Activated CD8-positive, alpha-beta T cell treated with anti-CD3 and anti-CD28 coated beads for 36 hours (primary cell): ENCODE measurements at regions not wholly inside any gene's neighbourhood (a gene's known extent, or its start where the extent isn't known, plus 50 kb on each side); places are given as distances from the start of the nearest gene placed in this dataset.

Experiments
- ATAC-seq: fragments of 200-7000 bp; cut with Tn5 transposase; one replicate; pipeline ENCODE4 v1.10.0; 2021; ENCODE audit warnings: mild to moderate bottlenecking, moderate library complexity
- CTCF ChIA-PET: fragments of 350-600 bp; sonication (Branson Sonifier 250); formaldehyde crosslinking; loops from one replicate; lab custom pipeline; 2021; ENCODE audit warnings: antibody characterized with exemption; lab: Charles Lee
- POLR2A ChIA-PET: fragments of 350-600 bp; sonication (Branson Sonifier 250); formaldehyde crosslinking; loops from one replicate; lab custom pipeline; 2021; ENCODE audit warnings: antibody characterized with exemption; lab: Charles Lee
- DNase-seq: peaks from one replicate; pipeline ENCODE4 v3.0.0-alpha.2; 2020
- H3K27ac Mint-ChIP-seq: one replicate; pipeline ENCODE4 v1.8.0; 2021; ENCODE audit warnings: mild to moderate bottlenecking, mixed read lengths
- H3K27me3 Mint-ChIP-seq: one replicate; pipeline ENCODE4 v1.8.0; 2021; ENCODE audit warnings: mixed read lengths
- H3K36me3 Mint-ChIP-seq: one replicate; pipeline ENCODE4 v1.8.0; 2021; ENCODE audit warnings: low read depth, mixed read lengths
- H3K4me1 Mint-ChIP-seq: one replicate; pipeline ENCODE4 v1.8.0; 2021; ENCODE audit warnings: low read depth, mixed read lengths
- H3K4me3 Mint-ChIP-seq: one replicate; pipeline ENCODE4 v1.8.0; 2021; ENCODE audit warnings: mild to moderate bottlenecking, moderate library complexity, mixed read lengths
- H3K9me3 Mint-ChIP-seq: one replicate; pipeline ENCODE4 v1.8.0; 2021; ENCODE audit warnings: mixed read lengths
- CTCF ChIP-seq: fragments of 200-600 bp; IDR thresholded peaks from one replicate; pipeline ENCODE4 v1.8.0; 2022; ENCODE audit warnings: antibody characterized with exemption, mild to moderate bottlenecking
- intact Hi-C: fragments of 100-400 bp; cut with micrococcal nuclease; formaldehyde crosslinking; loops from one replicate; pipeline ENCODE4 v1.10.0; 2022

GRCh38 chr1:192873836-192874235, 65.0 kb downstream of the RGS2 start:
- no peaks in the 10 kb centered on the region for H3K4me1 Mint-ChIP-seq

DNA sequence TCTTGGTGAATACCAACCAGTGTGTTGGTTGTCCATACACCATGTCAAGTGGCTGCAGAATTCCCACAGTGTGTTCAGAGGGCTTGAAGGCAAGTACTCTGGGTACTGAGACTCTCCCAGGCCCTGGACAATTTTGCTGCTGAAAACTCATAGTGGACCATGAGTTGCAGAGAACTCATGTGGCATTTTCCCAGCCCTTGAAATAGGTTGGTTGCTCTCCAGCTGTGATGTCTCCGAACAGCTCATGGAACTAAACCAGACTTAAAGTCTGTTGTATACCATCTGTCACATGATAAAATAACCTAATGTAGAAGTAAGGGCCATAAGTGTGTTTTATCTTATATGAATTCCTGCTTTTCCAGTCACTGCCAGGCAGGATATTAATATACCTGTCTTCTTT, 67.8 kb downstream of the RGS2 start:
- no peak for TF ChIP-seq CTCF
- ATAC-seq (no peak), DNase-seq (no peak)
- ChIA-PET CTCF (no interaction called here), POLR2A (no interaction called here)
- Mint-ChIP-seq H3K36me3 (no peaks in the 10 kb centered on the region), H3K27ac (no peak overlapping the region), H3K4me3 (no peak overlapping the region), H3K9me3 (no peaks in the 10 kb centered on the region), H3K27me3 (peaks cover 3% of the 10 kb centered on the region), H3K4me1 (no peaks in the 10 kb centered on the region)
- intact Hi-C loops: no loop called here

More at GRCh38 chr1:192873836-192874235, 65.0 kb downstream of the RGS2 start:
- ChIA-PET POLR2A (no interaction called here), CTCF (no interaction called here)
- no peak for TF ChIP-seq CTCF
- no peak for ATAC-seq
- Mint-ChIP-seq H3K36me3 (no peaks in the 10 kb centered on the region), H3K27ac (no peak overlapping the region), H3K4me3 (no peak overlapping the region), H3K27me3 (peaks cover 3% of the 10 kb centered on the region), H3K9me3 (no peaks in the 10 kb centered on the region)
- no peak for DNase-seq
- intact Hi-C loops: no loop called here

GRCh38 chr1:192877283-192877886, 68.5 kb downstream of the RGS2 start:
- ChIA-PET CTCF (no interaction called here), POLR2A (no interaction called here)
- no peak for TF ChIP-seq CTCF
- ATAC-seq (no peak), DNase-seq (no peak)
- Mint-ChIP-seq H3K9me3 (no peaks in the 10 kb centered on the region), H3K4me3 (no peak overlapping the region), H3K27ac (no peak overlapping the region), H3K27me3 (peaks cover 3% of the 10 kb centered on the region), H3K36me3 (no peaks in the 10 kb centered on the region), H3K4me1 (no peaks in the 10 kb centered on the region)
- intact Hi-C loops: no loop called here

DNA sequence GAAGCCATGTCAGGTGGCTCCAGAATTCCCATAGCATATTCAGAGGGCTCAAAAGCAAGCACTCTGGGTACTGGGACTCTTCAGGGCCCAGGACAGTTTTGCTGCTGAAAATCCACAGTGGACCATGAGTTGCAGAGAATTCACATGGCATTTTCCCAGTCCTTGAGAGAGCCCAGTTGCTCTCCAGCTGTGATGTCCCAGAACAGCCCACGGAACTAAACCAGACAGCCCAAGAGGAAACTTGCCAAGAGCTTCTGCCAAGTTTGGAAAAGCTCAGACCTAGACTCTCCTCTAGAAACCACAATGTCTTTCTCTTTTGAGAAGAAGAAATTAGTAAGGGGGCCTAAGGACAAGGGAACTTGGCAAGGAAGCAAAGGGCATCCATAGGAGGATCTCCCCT, 69.4 kb downstream of the RGS2 start:
- intact Hi-C loops: no loop called here
- no peak overlapping the region for H3K4me3 Mint-ChIP-seq
- no peaks in the 10 kb centered on the region for H3K36me3 Mint-ChIP-seq
- peaks cover 2% of the 10 kb centered on the region for H3K27me3 Mint-ChIP-seq
- H3K4me1 Mint-ChIP-seq: no peaks in the 10 kb centered on the region
- ChIA-PET CTCF (no interaction called here), POLR2A (interaction anchor here (0.8 kb wide), 1 partner anchor 39 kb away, joined by 3 read pairs; no protein-coding TSS in a partner anchor)
- no peak for TF ChIP-seq CTCF
- no peaks in the 10 kb centered on the region for H3K9me3 Mint-ChIP-seq
- ATAC-seq (no peak), DNase-seq (no peak)
- H3K27ac Mint-ChIP-seq: no peak overlapping the region

DNA sequence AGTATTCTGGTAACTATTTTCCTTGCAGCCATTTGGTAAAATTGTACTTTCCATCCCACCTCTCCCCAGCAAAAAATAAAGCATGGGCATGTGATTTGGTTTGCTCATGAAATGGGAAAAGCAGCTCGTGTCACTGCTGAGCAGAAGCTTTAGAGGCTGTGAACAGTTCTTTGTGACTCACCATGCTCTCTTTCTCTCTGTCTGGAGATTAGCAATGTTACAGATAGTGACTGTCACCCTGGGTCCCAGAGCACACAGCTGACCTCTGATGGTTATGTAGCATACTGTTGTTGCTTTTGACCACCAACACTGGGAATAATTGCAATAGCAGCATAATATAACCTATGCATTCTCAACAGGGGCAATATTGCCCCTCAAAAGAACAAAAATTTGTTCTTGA, 70.6 kb downstream of the RGS2 start:
- intact Hi-C loops: no loop called here
- H3K36me3 Mint-ChIP-seq: no peaks in the 10 kb centered on the region
- DNase-seq (no peak), ATAC-seq (no peak)
- H3K27me3 Mint-ChIP-seq: peaks cover 2% of the 10 kb centered on the region
- POLR2A ChIA-PET: no interaction called here
- no peaks in the 10 kb centered on the region for H3K9me3 Mint-ChIP-seq
- no peaks in the 10 kb centered on the region for H3K4me1 Mint-ChIP-seq
- CTCF ChIA-PET: no interaction called here
- no peak overlapping the region for H3K27ac Mint-ChIP-seq
- no peak overlapping the region for H3K4me3 Mint-ChIP-seq
- no peak for TF ChIP-seq CTCF
